ENCODE measurements at regions not wholly inside any gene's neighbourhood (a gene's known extent, or its start where the extent isn't known, plus 50 kb on each side); places are given as distances from the start of the nearest gene placed in this dataset.

- TF ChIP-seq PATZ1 (CRISPR knock-in tag; IDR thresholded peaks at IDR 0.05; ENCODE audit: borderline replicate concordance) = no peak
- TF ChIP-seq ZFP3 (CRISPR knock-in tag; IDR thresholded peaks at IDR 0.05) = no peak
- TF ChIP-seq ARNTL (CRISPR knock-in tag; IDR thresholded peaks at IDR 0.05; ENCODE audit: borderline replicate concordance, low read depth) = no peak
- no peak for TF ChIP-seq CREB5 (CRISPR knock-in tag; IDR thresholded peaks at IDR 0.05; ENCODE audit: low read depth)
- no peak for TF ChIP-seq ZNF565 (CRISPR knock-in tag; conservative IDR thresholded peaks at IDR 0.05; ENCODE audit: low read depth)
- no peak for TF ChIP-seq ESRRG (CRISPR knock-in tag; IDR thresholded peaks at IDR 0.05)
- TF ChIP-seq CSDC2 (CRISPR knock-in tag; IDR thresholded peaks at IDR 0.05) = no peak
- TF ChIP-seq TCF4 (CRISPR knock-in tag; IDR thresholded peaks at IDR 0.05; ENCODE audit: borderline replicate concordance) = no peak
- no peak for TF ChIP-seq ZFP30 (CRISPR knock-in tag; IDR thresholded peaks at IDR 0.05)
- TF ChIP-seq PPARA (CRISPR knock-in tag; IDR thresholded peaks at IDR 0.05; ENCODE audit: borderline replicate concordance) = no peak
Measured at GRCh38 chr2:2743164-2743571, 412.1 kb upstream of the MYT1L start.

Data from SK-N-SH treated with all-trans-retinoic acid at 6 μM for 48 hours (cell line).